NB4 (cell line): ENCODE measurements at regions not wholly inside any gene's neighbourhood (a gene's known extent, or its start where the extent isn't known, plus 50 kb on each side); places are given as distances from the start of the nearest gene placed in this dataset.
"Not testable (repeated sequence)": the region's sequence is repeated elsewhere in the genome, so short reads cannot be mapped to it uniquely, and the experiment has no call there.

ENCODE experiments used
- CTCF ChIP-seq: IDR thresholded peaks from one replicate; pipeline ENCODE4 v1.5.1; 2012; ENCODE audit warnings: low read depth, low read length
- MYC ChIP-seq: IDR thresholded peaks from 2 replicates; pipeline ENCODE4 v1.6.1; 2011; ENCODE audit warnings: low read depth, low read length
- POLR2A ChIP-seq: IDR thresholded peaks from 2 replicates; pipeline ENCODE4 v1.6.1; 2011; ENCODE audit warnings: mild to moderate bottlenecking; ENCODE audit not compliant: insufficient read length; ENCODE audit errors: extremely low read depth
- TF ChIP-seq, protein P1 (sequence below): IDR thresholded peaks from 2 replicates; pipeline ENCODE4 v1.6.1; 2011; ENCODE audit warnings: low read depth, low read length

GRCh38 chr10:123235014-123235413 is 80.8 kb downstream of the BUB3 start:
- not testable (repeated sequence) for TF ChIP-seq POLR2A, CTCF, MYC
- TF ChIP-seq, protein P1, sequence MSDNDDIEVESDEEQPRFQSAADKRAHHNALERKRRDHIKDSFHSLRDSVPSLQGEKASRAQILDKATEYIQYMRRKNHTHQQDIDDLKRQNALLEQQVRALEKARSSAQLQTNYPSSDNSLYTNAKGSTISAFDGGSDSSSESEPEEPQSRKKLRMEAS, result not testable (repeated sequence)
